NCI-H2196 (cell line): ENCODE measurements at regions not wholly inside any gene's neighbourhood (a gene's known extent, or its start where the extent isn't known, plus 50 kb on each side); places are given as distances from the start of the nearest gene placed in this dataset.

ENCODE experiments used
- DNase-seq: peaks from one replicate; lab custom pipeline; 2025; ENCODE audit not compliant: unreplicated experiment; lab: John Stamatoyannopoulos, UW

DNA sequence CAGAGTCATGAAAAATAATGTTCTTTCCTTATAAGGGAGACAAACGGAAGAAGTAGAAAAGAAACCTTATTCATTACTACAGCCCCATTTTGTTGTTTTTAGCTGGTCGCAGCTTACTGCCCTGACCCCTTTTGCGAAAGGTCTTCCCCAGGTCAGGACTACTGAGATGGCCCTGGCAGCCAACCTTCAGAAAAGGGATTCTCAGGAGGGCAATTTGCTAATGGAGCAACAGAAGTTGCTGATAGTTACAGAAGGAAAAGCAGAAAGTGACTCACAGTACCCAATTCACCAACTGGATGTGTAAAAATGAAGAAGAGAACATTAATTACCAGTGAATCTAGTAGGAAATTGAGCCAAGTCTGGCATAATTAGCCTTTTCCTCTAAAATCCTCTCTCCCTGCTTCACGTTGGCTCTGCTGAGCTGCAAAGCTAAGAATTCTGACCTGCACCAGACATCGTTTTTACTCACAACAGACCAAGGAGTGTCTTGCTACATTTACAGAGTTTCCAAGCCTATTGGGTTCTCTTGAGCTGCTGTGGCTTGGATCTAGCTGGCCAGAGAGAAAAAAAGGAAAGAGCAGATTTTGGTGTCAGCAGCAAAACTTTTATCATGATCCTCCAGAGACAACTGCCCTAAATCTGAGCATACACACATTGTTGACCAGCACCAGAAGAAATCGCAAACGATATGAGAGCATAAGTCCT, 499.9 kb upstream of the FZD8 start:
- DNase-seq: no peak

GRCh38 chr10:36129051-36129450, 487.0 kb upstream of the FZD8 start:
- DNase-seq: no peak

GRCh38 chr10:36126076-36126475, 484.0 kb upstream of the FZD8 start:
- DNase-seq: no peak

- no peak for DNase-seq
These were observed 477.4 kb upstream of the FZD8 start for GRCh38 chr10:36119455-36119854.

- DNase-seq: no peak
These were observed 476.2 kb upstream of the FZD8 start for GRCh38 chr10:36118314-36118713.

GRCh38 chr10:36117890-36118289, 475.8 kb upstream of the FZD8 start:
- DNase-seq: no peak

- DNase-seq: no peak
These were observed 475.1 kb upstream of the FZD8 start for GRCh38 chr10:36117231-36117630.

DNA sequence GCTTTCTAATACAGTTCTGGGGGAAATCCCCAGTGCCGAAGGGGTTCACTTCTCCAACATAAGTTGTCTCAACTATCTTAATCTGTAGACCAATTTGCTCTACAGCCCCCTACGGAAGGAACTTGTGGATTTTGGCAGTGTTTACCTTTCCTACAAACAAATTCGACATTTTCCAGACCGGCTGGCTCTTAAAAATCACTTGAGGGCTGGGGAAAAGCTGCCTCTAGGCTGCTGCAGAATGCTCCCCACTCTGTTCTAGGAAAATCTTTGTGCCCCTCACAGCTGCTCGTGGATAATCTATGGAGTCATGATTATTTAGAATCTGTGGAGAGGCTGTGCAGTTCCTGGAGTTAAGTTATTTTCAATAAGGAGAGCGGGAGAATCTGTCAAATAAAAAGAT, 474.6 kb upstream of the FZD8 start:
- DNase-seq: no peak

GRCh38 chr10:36116040-36116439, 473.9 kb upstream of the FZD8 start:
- no peak for DNase-seq

DNA sequence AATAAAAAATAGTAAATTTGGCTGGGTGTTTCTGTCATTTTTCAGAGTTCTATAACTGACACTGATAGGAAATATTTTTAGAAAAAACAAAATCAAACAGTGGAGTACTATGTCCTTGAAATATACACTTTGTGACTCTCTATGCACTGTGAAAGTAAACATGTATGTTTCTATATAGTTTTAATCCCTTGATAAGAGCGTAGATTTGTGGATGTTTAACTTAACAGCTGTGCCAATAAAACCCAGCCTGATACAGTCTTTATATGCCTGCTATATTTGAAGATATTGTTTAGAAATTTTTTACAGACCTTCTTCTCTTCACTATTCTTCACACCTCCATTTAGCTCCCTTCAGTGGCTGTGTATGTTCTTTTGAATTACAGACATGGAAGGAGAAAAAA, 473.3 kb upstream of the FZD8 start:
- no peak for DNase-seq

GRCh38 chr10:36114913-36115312, 472.8 kb upstream of the FZD8 start:
- no peak for DNase-seq

GRCh38 chr10:36114141-36114540, 472.0 kb upstream of the FZD8 start:
- DNase-seq: no peak

DNA sequence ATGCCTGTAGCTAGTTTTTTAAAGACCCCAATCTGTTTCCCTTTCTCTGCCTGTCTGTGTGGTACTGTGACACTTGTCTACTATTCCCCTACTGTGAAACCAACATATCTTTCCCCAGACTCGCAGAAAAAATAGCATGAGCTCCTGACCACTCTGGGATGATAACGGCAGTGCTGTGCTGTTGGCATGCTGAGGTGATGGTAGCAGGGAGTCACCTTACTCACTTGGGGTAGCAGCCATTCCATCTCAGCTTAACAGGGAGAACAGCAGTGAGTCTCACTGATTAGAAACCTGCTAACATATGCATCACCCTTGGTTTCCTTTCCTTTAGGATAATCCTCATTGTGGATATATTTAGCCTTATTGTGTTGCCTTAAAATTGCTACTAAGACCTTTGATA, 469.6 kb upstream of the FZD8 start:
- no peak for DNase-seq

DNA sequence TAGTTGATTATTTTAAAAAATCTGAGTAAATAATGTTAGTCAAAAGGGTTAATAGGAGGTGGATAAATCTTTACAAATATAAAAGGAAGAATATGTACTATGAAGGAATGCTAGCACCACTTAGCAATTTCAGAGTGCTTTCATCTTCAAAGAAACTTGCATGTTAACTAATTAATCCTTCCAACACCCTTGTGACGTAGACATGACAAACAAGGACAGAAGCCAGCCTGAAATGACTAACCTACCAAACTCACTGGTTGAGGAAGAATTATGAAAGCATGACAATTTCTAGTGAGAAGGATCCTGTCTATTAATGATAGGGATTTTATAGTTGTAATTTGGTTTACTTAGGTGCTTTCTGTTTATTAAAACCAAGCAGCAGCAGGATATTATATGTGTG, 468.0 kb upstream of the FZD8 start:
- DNase-seq: no peak

DNA sequence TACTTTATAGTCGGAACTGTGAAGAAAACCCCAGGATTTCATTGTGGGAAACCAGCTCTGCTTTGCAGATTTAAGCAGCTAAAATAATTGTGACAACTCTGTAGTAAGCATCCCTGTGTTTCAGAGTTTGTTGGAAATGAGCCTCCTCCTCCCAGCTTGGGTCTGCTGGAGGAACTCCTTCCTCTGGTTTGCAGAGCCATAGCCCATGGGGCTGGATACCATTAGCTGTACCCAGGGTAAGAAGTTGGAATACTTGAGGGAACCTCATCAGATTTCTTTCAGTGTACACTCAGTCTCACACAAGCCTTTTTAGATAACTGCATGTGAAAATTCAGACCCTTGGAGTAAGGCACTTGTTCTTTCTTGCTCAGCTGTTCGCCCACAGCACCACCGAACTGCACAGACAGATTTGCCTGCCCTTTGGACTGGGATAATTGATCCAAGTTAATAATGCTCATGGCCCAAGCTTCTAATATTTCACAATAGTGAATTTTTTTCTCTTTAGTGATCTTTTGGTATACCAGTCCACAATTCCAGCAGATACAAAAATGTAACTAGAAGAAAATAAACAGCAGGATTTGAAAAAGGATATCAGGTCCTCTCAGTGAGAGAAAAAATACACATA, 467.4 kb upstream of the FZD8 start:
- DNase-seq: no peak

GRCh38 chr10:36097696-36098095, 455.6 kb upstream of the FZD8 start:
- DNase-seq: no peak

- DNase-seq: no peak
These were observed 454.5 kb upstream of the FZD8 start for GRCh38 chr10:36096576-36096975.

DNA sequence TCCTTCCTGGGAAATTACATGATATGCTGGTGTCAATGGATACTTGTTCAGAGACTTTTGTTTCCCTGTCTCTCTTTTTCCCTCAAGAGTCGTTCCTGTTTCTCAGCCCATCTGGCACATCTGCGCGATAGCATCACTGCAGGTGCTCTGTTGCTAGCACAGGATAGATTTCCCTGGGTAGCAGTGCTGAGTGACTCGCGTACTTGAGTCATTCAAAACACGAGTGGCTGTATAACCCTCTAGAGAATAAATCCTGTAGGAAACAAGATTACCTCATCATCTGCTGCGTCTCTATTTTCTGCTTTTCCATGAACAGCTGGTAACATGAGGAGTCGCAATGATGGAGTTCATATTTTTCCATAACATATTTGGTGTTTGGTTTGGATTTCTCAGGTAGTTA, 452.0 kb upstream of the FZD8 start:
- DNase-seq: no peak

DNA sequence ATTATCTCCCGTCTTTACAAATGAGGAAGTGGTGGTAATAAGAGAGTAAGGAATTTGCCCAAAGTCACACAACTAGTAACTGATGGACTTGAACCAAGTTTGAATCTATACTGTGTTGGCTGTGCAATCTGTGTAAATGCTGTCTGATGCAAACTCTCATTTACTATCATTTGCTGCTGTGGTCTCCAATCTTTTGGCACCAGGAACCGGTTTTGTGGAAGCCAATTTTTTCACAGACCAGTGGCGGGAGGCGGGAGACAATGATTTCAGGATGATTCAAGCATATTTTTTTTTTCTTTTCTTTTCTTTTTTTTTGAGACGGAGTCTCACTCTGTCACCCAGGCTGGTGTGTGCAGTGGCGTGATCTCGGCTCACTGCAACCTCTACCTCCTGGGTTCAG, 450.0 kb upstream of the FZD8 start:
- no peak for DNase-seq

DNA sequence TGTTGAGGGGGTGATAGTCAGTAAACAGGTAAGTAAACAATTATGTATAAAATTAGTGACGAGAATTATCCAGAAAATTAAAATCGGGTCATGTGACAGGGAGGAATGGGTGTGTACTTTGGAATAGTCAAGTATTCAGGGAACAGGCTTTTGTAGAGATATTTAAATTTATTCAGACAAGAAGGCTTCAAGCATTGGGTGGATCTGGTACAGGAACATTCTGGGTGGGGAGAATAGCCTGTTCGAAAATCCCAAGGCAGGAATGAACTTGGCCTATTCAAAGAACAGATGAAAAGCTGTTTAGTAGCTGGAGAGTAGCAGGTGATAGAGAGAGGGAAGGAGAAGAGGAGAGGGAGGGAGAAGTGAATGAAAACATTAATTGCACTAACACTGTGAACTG, 448.9 kb upstream of the FZD8 start:
- DNase-seq: no peak

- no peak for DNase-seq
These were observed 447.8 kb upstream of the FZD8 start for GRCh38 chr10:36089790-36090440.
